Adrenal gland (tissue), 9 donors: ENCODE measurements at regions not wholly inside any gene's neighbourhood (a gene's known extent, or its start where the extent isn't known, plus 50 kb on each side); places are given as distances from the start of the nearest gene placed in this dataset.

ENCODE experiments used
- DNase-seq, 7 donors: peaks; one replicate each; pipeline ENCODE4 v3.0.0-alpha.2; 2019 to 2020
- H3K27ac ChIP-seq, 5 donors: fragments of 200-600 bp; sonication (generic) in 4 of 5; 1 replicate in 3 of 5; 2 replicates in 2 of 5; pipeline versions ENCODE4 v1.5.1 to v1.8.0; 2016 to 2020; ENCODE audit warnings: mild to moderate bottlenecking in 1 of 5
- H3K27me3 ChIP-seq: fragments of 200-600 bp; 2 replicates; pipeline ENCODE4 v1.8.0; 2021
- H3K36me3 ChIP-seq, 2 donors: fragments of 200-600 bp; replicated peaks in 1 of 2; 1 replicate in 1 of 2; 2 replicates in 1 of 2; pipeline versions ENCODE4 v1.5.1 to v1.8.0; 2018 to 2022
- H3K4me1 ChIP-seq, 2 donors: fragments of 200-600 bp; replicated peaks in 1 of 2; 1 replicate in 1 of 2; 2 replicates in 1 of 2; pipeline versions ENCODE4 v1.5.1 to v1.8.0; 2018 to 2021
- H3K4me3 ChIP-seq, 4 donors: fragments of 200-600 bp; sonication (generic) in 3 of 4; one replicate each; pipeline ENCODE4 v1.5.1; 2016 to 2018
- H3K9me3 ChIP-seq, 3 donors: fragments of 200-600 bp; sonication (generic) in 1 of 3; replicated peaks in 1 of 3; 1 replicate in 2 of 3; 2 replicates in 1 of 3; pipeline versions ENCODE4 v1.5.1 to v1.8.0; 2016 to 2021
- POLR2A ChIP-seq, 2 donors: fragments of 450-650 bp; IDR thresholded peaks; one replicate each; pipeline ENCODE4 v1.6.1; 2017; ENCODE audit warnings: antibody characterized with exemption in 2 of 2, mild to moderate bottlenecking in 2 of 2, moderate library complexity in 1 of 2
- WGBS, 4 donors: extraction: QIAGEN DNeasy Blood & Tissue Kit in 2 of 4; methylation state at CpG; one replicate each; pipeline versions ENCODE4 v1.1.5 to v1.1.7; 2013 to 2017; 5-methylcytosine and 5-hydroxymethylcytosine counted together
- intact Hi-C, 2 donors: fragments of 100-400 bp; cut with DNase I; formaldehyde crosslinking; loops; one replicate each; pipeline versions ENCODE4 v1.14.1 to v1.15.0; 2022 to 2023
- TF ChIP-seq, protein P1 (sequence below), 6 experiments: fragments of 450-650 bp in 4 of 6; fragments of 200-600 bp in 2 of 6; sonication (generic) in 1 of 6; IDR thresholded peaks; 1 replicate in 5 of 6; 2 replicates in 1 of 6; pipeline versions ENCODE4 v1.5.1 to v1.8.0; 2016 to 2021; ENCODE audit warnings: antibody characterized with exemption in 6 of 6, mild to moderate bottlenecking in 2 of 6, moderate library complexity in 1 of 6
- donor health status: healthy with polysubstance abuse.
- donor health status: Bipolar disorder and iron deficiency.
- donor health status: DM: yes; HTN: yes; CAD: no.
- donor health status: DM: no; HTN: no; CAD: no.
- donor health status: DM: no; HTN: no; CAD: no.

DNA sequence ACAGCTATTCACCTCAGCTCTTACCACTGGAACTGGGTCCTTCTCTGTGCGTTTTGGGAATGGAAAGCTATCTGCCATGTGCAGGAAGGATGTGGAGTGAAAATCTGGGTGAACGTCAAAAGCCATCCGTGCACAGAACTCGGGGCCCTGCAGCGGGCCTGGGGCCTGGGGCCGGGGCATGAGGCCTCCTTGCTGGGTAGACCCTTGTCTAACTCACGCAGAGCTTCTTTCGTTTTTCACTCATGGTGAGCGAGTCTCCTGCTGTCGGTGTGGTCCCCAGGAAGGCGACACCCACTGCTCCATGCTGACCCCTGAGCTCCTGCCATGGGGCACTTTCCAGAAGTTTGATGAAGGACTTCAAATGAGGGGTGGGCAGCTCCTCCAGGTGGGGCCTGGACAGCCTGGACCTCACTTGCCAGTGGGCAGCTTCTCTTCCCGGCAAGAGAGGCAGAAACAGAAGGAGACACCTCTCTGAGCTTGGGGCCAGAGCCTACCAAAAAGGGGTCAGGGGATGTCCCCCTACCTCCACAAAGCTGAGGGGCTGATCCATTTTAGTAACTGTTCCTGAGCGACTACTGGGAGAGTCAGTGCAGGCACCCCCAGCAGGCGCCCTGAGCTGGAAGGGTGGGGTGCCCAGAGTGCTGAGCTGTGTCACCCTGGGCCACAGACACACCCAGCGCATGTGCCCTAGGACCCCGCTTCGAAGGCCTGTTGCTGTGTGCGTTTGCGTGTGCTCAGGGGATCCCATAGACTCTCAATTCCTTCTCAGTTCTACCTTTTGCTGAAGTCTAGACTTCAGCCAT lies 117.7 kb upstream of the HDAC4 start:
- DNase-seq = no peak
- no peaks in the 10 kb centered on the region for H3K9me3 ChIP-seq
- H3K27ac ChIP-seq = no peak overlapping the region
- 80 to 91% (median 87%) methylated on average over 16 to 19 of the region's 19 CpGs for WGBS, 4 donors
- H3K36me3 ChIP-seq = no peaks in the 10 kb centered on the region
- H3K4me1 ChIP-seq = no peaks in the 10 kb centered on the region
- TF ChIP-seq, protein P1, sequence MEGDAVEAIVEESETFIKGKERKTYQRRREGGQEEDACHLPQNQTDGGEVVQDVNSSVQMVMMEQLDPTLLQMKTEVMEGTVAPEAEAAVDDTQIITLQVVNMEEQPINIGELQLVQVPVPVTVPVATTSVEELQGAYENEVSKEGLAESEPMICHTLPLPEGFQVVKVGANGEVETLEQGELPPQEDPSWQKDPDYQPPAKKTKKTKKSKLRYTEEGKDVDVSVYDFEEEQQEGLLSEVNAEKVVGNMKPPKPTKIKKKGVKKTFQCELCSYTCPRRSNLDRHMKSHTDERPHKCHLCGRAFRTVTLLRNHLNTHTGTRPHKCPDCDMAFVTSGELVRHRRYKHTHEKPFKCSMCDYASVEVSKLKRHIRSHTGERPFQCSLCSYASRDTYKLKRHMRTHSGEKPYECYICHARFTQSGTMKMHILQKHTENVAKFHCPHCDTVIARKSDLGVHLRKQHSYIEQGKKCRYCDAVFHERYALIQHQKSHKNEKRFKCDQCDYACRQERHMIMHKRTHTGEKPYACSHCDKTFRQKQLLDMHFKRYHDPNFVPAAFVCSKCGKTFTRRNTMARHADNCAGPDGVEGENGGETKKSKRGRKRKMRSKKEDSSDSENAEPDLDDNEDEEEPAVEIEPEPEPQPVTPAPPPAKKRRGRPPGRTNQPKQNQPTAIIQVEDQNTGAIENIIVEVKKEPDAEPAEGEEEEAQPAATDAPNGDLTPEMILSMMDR (IDR thresholded peaks at IDR 0.05) = no peak
- TF ChIP-seq POLR2A (IDR thresholded peaks at IDR 0.05) = no peak
- no peak overlapping the region for H3K4me3 ChIP-seq
- no peaks in the 10 kb centered on the region for H3K27me3 ChIP-seq
- intact Hi-C loops = no loop called here

DNA sequence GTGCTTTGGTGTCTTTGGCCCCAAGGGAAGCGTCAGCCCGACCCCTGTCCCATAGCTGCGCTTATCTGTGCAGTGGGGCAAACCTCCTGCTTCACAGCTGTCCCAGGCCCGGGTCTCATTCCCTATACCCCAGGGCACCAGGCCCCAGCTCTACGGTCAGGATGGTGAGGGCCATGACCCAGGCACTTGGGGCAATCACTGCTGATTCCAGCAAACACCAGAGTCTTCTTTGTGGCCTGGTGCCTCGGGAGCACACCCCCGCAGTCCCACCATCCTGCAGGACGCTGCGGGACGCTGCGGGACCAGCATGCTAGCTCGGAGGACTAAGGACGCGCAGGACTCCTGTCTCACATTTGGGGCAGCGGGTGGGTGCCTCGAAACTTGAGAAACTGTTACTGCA lies 116.9 kb upstream of the HDAC4 start:
- Histone ChIP-seq H3K27me3 (no peaks in the 10 kb centered on the region), H3K4me1 (no peaks in the 10 kb centered on the region), H3K9me3 (no peaks in the 10 kb centered on the region), H3K4me3 (no peak overlapping the region), H3K36me3 (no peaks in the 10 kb centered on the region), H3K27ac (no peak overlapping the region)
- 94 to 98% (median 95%) methylated on average over 3 to 16 of the region's 16 CpGs for WGBS, 4 donors
- DNase-seq = no peak
- intact Hi-C loops = no loop called here
- no peak for TF ChIP-seq POLR2A (IDR thresholded peaks at IDR 0.05)
- TF ChIP-seq, protein P1 (IDR thresholded peaks at IDR 0.05) = no peak

DNA sequence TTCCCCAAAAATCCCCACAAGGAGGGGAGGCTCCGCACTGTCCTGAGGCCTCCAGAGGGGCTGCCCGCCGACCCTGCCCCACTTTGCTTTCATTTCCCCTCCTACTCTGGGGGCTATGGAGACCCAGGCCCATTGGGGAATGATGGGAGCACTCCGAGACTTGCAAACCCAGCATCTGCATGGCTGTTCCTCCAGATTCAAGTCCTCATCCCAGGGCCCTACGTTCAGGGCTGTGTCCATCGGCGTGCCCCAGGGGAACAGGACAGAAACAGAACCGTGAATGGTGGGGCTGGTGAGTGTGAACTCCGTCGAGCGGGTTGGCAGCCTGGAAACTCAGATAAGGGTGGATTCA lies 116.1 kb upstream of the HDAC4 start:
- H3K9me3 ChIP-seq = no peaks in the 10 kb centered on the region
- 90 to 95% (median 93%) methylated on average over 11 of the region's 11 CpGs for WGBS, 4 donors
- intact Hi-C loops = no loop called here

DNA sequence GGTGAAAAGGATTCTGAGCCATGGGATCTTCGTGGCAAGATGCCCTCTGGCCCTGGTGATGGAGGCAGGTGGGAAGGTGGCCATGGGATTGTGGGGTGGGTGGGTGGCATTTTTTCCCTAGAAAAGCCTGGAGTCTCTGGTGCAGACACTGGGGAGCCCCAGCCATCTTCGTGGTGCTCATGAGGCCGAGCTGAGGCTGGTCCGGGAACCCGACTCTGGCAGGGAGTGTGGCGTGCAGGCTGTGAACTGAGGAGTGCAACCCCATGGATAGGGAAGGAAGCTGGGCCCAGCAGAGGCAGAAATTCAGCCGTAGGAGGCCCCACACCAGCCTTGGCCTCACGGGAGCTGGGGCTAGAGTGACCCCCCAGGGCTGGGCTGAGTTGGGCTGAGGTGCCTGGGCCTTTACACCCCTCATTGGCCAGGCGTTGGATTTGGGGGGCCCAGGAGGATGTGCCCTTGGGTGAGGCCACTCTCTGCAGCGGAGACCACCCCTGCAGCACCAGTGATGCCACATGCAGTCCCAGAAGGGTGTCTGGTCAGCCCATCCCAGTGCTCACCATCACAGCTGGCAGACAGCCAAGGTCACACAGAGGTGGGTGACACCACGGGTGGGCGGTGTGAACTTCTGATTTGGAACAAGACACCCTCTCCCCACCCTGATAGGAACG lies 115.6 kb upstream of the HDAC4 start:
- no peaks in the 10 kb centered on the region for H3K27me3 ChIP-seq
- H3K4me1 ChIP-seq = no peaks in the 10 kb centered on the region
- TF ChIP-seq POLR2A (IDR thresholded peaks at IDR 0.05) = no peak
- H3K9me3 ChIP-seq = no peaks in the 10 kb centered on the region
- DNase-seq = no peak
- H3K36me3 ChIP-seq = no peaks in the 10 kb centered on the region
- no peak overlapping the region for H3K4me3 ChIP-seq
- no peak overlapping the region for H3K27ac ChIP-seq
- intact Hi-C loops = no loop called here
- WGBS, 4 donors = 69 to 86% (median 80%) methylated on average over 5 to 13 of the region's 13 CpGs

More for the DNA sequence above, 116.1 kb upstream of the HDAC4 start:
- no peak for DNase-seq
- H3K27ac ChIP-seq = no peak overlapping the region
- TF ChIP-seq, protein P1 (IDR thresholded peaks at IDR 0.05) = no peak
- TF ChIP-seq POLR2A (IDR thresholded peaks at IDR 0.05) = no peak
- H3K36me3 ChIP-seq = no peaks in the 10 kb centered on the region
- no peaks in the 10 kb centered on the region for H3K4me1 ChIP-seq
- H3K27me3 ChIP-seq = no peaks in the 10 kb centered on the region
- H3K4me3 ChIP-seq = no peak overlapping the region
